OCI-LY7 (cell line): ENCODE measurements at regions not wholly inside any gene's neighbourhood (a gene's known extent, or its start where the extent isn't known, plus 50 kb on each side); places are given as distances from the start of the nearest gene placed in this dataset.

Experiments
- EZH2phosphoT487 ChIP-seq: fragments of 200-600 bp; sonication (generic); IDR thresholded peaks from 2 replicates; pipeline ENCODE4 v1.6.1; 2018; ENCODE audit warnings: low read depth, borderline replicate concordance, mild to moderate bottlenecking, mixed run types, antibody characterized with exemption, low read length, moderate library complexity, mixed read lengths
- TF ChIP-seq, protein P1 (sequence below): fragments of 200-600 bp; sonication (generic); conservative IDR thresholded peaks from 2 replicates; pipeline ENCODE4 v1.5.1; 2014; ENCODE audit warnings: mild to moderate bottlenecking, antibody characterized with exemption, low read length, moderate library complexity, mixed read lengths

DNA sequence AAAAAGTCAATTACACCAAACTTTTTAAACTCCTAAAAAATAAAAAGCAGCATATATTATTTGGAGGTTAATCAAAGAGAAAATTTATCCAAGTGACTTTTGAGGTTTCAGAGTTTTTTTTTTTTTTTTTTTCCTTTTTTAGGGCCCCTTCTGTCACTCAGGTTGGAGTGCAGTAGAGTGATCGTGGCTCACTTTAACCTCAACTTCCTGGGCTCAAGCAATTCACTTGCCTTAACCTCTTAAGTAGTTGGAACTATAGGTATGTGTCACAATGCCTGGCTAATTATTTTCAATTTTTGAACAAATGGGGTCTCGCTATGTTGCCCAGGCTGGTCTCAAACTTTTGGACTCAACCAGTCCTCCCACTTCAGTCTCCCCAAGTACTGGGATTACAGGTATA is 241.7 kb upstream of the HSFY2 start:
- TF ChIP-seq, protein P1, sequence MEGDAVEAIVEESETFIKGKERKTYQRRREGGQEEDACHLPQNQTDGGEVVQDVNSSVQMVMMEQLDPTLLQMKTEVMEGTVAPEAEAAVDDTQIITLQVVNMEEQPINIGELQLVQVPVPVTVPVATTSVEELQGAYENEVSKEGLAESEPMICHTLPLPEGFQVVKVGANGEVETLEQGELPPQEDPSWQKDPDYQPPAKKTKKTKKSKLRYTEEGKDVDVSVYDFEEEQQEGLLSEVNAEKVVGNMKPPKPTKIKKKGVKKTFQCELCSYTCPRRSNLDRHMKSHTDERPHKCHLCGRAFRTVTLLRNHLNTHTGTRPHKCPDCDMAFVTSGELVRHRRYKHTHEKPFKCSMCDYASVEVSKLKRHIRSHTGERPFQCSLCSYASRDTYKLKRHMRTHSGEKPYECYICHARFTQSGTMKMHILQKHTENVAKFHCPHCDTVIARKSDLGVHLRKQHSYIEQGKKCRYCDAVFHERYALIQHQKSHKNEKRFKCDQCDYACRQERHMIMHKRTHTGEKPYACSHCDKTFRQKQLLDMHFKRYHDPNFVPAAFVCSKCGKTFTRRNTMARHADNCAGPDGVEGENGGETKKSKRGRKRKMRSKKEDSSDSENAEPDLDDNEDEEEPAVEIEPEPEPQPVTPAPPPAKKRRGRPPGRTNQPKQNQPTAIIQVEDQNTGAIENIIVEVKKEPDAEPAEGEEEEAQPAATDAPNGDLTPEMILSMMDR = no peak
- TF ChIP-seq EZH2phosphoT487 = no peak
